ENCODE measurements at regions not wholly inside any gene's neighbourhood (a gene's known extent, or its start where the extent isn't known, plus 50 kb on each side); places are given as distances from the start of the nearest gene placed in this dataset.
"Not testable (repeated sequence)": the region's sequence is repeated elsewhere in the genome, so short reads cannot be mapped to it uniquely, and the experiment has no call there.

GRCh38 chr1:121076674-121077073 lies 107.5 kb downstream of the FAM72B start:
- TF ChIP-seq CTCF (IDR thresholded peaks at IDR 0.05; ENCODE audit: insufficient read depth, low read length); POLR2AphosphoS5 (IDR thresholded peaks at IDR 0.05; ENCODE audit: low read depth); REST (IDR thresholded peaks at IDR 0.05; ENCODE audit: insufficient replicate concordance, low read depth); GABPA (IDR thresholded peaks at IDR 0.05; ENCODE audit: low read depth); SPI1 (IDR thresholded peaks at IDR 0.05; ENCODE audit: borderline replicate concordance, low read depth): not testable (repeated sequence)

Data from HL-60 (cell line).